ENCODE measurements at regions not wholly inside any gene's neighbourhood (a gene's known extent, or its start where the extent isn't known, plus 50 kb on each side); places are given as distances from the start of the nearest gene placed in this dataset.

GRCh38 chr2:39528701-39529100 is 91.6 kb upstream of the MAP4K3 start:
- TF ChIP-seq CTCF (IDR thresholded peaks at IDR 0.05) = no peak
- TF ChIP-seq POLR2A (IDR thresholded peaks at IDR 0.05) = no peak
